Fibroblast of pulmonary artery (primary cell): ENCODE measurements at regions not wholly inside any gene's neighbourhood (a gene's known extent, or its start where the extent isn't known, plus 50 kb on each side); places are given as distances from the start of the nearest gene placed in this dataset.

Experiments
- DNase-seq: peaks from one replicate; pipeline ENCODE4 v3.0.0-alpha.2; 2010; ENCODE audit warnings: low read depth
- H3K4me3 ChIP-seq: replicated peaks from 2 replicates; pipeline ENCODE4 v1.5.1; 2011; ENCODE audit warnings: low read depth, mild to moderate bottlenecking, control low read depth, low read length, moderate library complexity
- TF ChIP-seq, protein P1 (sequence below): IDR thresholded peaks from 2 replicates; pipeline ENCODE4 v1.5.1; 2011; ENCODE audit warnings: mild to moderate bottlenecking, control low read depth, low read length, inconsistent platforms; ENCODE audit errors: missing control alignments

GRCh38 chr7:28298870-28299518, 113.3 kb upstream of the CREB5 start:
- TF ChIP-seq, protein P1, sequence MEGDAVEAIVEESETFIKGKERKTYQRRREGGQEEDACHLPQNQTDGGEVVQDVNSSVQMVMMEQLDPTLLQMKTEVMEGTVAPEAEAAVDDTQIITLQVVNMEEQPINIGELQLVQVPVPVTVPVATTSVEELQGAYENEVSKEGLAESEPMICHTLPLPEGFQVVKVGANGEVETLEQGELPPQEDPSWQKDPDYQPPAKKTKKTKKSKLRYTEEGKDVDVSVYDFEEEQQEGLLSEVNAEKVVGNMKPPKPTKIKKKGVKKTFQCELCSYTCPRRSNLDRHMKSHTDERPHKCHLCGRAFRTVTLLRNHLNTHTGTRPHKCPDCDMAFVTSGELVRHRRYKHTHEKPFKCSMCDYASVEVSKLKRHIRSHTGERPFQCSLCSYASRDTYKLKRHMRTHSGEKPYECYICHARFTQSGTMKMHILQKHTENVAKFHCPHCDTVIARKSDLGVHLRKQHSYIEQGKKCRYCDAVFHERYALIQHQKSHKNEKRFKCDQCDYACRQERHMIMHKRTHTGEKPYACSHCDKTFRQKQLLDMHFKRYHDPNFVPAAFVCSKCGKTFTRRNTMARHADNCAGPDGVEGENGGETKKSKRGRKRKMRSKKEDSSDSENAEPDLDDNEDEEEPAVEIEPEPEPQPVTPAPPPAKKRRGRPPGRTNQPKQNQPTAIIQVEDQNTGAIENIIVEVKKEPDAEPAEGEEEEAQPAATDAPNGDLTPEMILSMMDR, result peak; percentile 59
- no peak overlapping the region for H3K4me3 ChIP-seq
- DNase-seq, result peak; percentile 72

DNA sequence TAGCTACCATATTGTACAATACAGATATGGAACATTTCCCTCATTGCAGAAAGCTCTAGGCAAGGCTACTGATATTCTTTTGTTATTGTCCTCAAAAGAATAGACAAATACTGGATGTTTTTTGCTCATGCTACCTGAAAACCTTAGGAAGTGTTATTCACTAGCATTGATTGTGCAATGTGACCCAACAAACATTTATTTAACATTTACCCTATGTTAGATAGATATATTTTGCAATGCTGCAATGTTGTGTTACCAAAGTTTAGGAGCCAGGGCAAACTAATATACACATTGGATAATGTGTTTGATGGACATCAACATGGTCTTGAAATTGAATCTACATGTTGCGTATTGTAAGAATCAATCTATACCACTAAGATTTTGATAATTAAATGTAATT, 112.8 kb upstream of the CREB5 start:
- TF ChIP-seq, protein P1, result no peak
- no peak for DNase-seq
- no peak overlapping the region for H3K4me3 ChIP-seq

GRCh38 chr7:28300488-28300887, 111.8 kb upstream of the CREB5 start:
- no peak for DNase-seq
- TF ChIP-seq, protein P1, result no peak
- H3K4me3 ChIP-seq, result no peak overlapping the region

- H3K4me3 ChIP-seq, result no peak overlapping the region
- TF ChIP-seq, protein P1, result no peak
- peak; percentile 47 for DNase-seq
These were observed 111.1 kb upstream of the CREB5 start for GRCh38 chr7:28301148-28301641.

- no peak for DNase-seq
- TF ChIP-seq, protein P1, result no peak
- H3K4me3 ChIP-seq, result no peak overlapping the region
These were observed 108.0 kb upstream of the CREB5 start for GRCh38 chr7:28304290-28304689.

DNA sequence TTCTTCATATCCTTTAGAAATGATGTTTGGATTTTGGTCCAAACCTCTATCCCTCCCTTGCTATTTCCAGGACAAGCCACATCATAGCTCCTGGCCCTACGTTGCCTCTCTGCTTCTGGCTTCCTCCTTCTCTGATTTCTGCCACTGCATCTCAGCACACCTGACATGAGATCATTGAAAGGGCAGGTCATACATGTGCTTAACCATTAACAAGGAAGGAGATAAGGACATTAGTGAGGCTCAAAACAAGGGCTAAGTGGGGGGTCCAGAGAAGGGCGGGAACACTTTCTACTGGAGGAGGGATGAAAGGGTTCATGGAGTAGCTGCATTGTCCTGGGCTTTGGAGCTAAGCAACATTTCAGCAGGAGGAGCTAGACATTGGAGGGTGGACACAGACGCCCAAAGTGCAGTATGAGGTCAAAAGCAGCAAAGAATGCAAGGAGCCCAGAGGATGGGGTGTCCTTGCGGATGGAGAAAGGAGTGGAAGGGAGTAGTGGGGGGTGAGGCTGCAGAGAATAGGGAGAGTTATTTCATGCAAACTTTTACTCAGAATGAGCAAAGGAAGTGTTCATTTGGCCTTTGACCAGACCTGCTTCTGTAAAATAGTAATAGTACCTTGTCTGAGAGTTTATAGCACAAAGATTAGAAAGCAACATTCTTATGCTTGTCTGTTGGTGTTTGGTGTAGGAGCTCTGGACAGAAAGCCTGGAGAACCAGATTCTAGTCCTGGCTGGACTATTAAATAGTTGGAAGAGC, 102.4 kb upstream of the CREB5 start:
- no peak for DNase-seq
- no peak overlapping the region for H3K4me3 ChIP-seq
- TF ChIP-seq, protein P1, result no peak
